GM18951 (cell line): ENCODE measurements at regions not wholly inside any gene's neighbourhood (a gene's known extent, or its start where the extent isn't known, plus 50 kb on each side); places are given as distances from the start of the nearest gene placed in this dataset.
"Not testable (repeated sequence)": the region's sequence is repeated elsewhere in the genome, so short reads cannot be mapped to it uniquely, and the experiment has no call there.

Experiments
- POLR2A ChIP-seq: IDR thresholded peaks from 4 replicates; pipeline ENCODE4 v1.6.1; 2011; ENCODE audit warnings: mild to moderate bottlenecking; ENCODE audit not compliant: insufficient read length, insufficient read depth; ENCODE audit errors: extremely low read depth
- in situ Hi-C: fragments of 300-500 bp; cut with MboI; formaldehyde crosslinking; loops from one replicate; pipeline ENCODE4 v1.12.0; 2022; ENCODE audit warnings: low sequenced_read_pairs, mixed read lengths, inconsistent platforms; ENCODE audit not compliant: unreplicated experiment

GRCh38 chr14:25371068-25371467 lies 321.1 kb upstream of the STXBP6 start:
- in situ Hi-C loops: no loop called here
- no peak for TF ChIP-seq POLR2A

DNA sequence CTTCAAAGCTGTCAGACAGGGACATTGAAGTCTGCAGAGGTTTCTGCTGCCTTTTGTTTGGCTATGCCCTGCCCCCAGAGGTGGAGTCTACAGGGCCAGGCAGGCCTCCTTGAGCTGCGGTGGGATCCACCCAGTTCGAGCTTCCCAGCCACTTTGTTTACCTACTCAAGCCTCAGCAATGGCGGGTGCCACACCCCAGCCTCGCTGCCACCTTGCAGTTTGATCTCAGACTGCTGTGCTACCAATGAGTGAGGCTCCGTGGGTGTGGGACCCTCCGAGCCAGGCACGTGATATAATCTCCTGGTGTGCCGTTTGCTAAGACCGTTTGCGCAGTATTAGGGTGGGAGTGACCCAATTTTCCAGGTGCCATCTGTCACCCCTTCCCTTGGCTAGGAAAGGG lies 320.1 kb upstream of the STXBP6 start:
- in situ Hi-C loops: not testable (repeated sequence)

DNA sequence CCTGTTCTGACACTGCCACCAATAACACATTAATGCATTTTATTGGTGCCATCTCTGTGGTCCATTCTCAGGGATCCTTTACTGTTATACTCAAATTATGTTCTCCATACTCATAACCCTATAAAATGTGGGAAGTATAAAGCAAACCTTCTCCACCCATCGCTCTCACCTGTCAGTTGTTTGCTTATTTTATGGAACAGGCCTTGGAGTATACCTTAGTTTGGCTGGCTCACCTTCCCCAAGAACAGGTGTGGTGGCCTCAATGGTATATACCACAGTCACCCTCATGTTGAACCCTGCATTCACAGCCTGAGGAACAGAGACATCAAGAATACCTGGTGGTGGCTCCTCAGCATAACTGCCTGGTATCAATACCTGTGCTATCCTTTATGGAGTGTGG lies 308.4 kb upstream of the STXBP6 start:
- in situ Hi-C loops: no loop called here
- TF ChIP-seq POLR2A: no peak

DNA sequence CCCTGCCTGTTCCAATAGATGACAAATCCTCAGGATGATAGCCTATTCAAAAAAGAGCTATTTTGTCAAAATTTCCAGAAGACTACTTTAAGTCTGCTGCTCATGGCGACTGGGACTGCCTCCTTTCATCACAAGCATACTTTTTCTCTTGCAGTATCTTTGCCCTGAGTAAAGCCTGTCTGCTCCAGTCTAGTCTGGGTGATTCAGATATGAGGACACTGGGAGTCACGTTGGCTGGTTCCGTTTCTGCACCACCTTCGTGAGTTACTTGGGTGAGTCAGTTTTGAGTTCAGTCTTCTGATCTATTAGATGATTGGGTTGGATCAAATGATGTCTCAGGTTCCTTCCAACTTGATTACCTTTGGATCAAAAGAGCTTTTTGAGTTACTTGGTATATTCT lies 301.3 kb upstream of the STXBP6 start:
- TF ChIP-seq POLR2A: no peak

DNA sequence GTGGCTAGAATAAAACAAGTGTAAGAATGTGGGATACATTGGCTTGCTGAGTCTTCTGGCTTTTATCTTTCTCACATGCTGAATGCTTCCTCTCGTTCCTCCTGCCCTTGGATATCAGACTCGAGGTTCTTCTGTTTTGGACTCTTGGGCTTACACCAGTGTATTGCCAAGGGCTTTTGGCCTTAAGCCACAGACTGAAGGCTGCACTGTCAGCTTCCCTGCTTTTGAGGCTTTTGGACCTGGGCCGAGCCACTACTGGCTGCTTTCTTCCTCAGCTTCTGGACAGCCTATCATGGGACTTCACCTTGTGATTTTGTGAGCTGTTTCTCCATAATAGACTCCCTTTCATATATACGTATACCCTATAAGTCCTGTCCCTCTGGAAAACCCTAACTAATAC lies 300.9 kb upstream of the STXBP6 start:
- TF ChIP-seq POLR2A: no peak
- in situ Hi-C loops: no loop called here

More for the DNA sequence above, 301.3 kb upstream of the STXBP6 start:
- in situ Hi-C loops: no loop called here

DNA sequence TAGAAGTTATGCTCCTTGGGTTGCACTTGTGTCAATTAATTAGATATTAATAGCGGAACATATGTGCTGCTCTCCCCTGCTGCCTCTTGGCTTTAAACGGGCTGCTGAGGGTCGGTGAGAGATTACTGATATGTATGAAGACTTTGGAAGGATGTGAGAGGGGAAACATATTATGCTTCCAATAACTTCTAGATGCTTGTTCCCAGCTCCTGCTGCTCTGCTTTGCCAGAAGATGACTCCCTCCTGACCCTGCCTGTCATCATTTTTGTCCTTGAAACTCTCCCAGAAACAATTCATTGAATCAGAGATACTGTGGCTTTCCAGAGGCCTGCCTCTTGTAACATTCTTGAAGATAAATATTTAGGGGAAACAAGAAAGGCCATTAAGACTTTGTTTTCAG lies 300.1 kb upstream of the STXBP6 start:
- in situ Hi-C loops: no loop called here
- no peak for TF ChIP-seq POLR2A

GRCh38 chr14:25349269-25349668 lies 299.3 kb upstream of the STXBP6 start:
- no peak for TF ChIP-seq POLR2A
- in situ Hi-C loops: no loop called here

DNA sequence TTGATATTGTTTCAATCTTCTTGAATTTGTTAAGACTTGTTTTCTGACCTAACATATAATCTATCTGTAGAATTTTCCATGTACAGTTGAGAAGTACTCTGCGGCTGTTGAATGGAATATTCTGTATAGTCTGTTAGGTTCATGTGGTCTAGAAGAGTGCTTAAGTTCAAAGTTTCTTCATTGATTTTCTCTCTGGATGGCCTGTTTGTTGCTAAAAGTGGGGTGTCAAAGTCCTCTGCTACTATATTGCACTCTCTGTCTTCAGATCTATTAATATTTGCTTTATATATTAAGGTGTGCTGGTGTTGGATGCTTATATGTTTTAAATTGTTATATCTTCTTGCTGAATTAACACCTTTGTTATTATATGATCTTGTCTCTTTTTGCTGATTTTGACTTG lies 290.9 kb upstream of the STXBP6 start:
- no peak for TF ChIP-seq POLR2A
- in situ Hi-C loops: no loop called here

DNA sequence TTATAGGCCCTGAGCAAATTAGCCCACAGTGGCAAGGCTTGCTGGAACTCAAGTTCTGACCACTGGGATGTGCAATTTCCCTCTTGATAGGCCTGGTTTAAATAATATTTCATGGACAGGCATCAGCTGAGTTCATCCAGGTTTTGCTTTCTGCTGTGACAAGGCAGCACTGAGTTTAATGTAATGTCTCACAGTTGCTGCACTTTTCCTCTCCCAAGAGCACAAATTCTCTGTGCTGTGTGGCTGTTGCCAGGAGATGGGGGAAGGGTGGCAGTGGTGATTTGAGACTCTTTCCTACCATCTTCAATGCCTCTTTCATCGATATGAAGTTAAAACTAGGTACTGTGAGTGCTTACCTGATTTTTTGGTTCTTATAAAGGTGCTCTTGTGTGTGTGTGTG lies 272.8 kb upstream of the STXBP6 start:
- in situ Hi-C loops: no loop called here
- no peak for TF ChIP-seq POLR2A

DNA sequence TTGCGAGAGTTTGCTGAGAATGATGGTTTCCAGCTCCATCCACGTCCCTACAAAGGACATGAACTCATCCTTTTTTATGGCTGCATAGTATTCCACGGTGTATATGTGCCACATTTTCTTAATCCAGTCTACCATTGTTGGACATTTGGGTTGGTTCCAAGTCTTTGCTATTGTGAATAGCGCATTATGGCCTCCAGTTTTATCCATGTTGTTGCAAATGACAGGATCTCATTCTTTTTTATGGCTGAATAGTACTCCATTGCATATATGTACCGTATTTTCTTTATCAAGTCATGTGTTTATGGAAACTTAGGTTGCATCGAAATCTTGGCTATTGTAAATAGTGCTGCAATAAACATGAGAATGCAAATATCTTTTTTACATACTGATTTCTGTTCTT lies 266.1 kb upstream of the STXBP6 start:
- in situ Hi-C loops: not testable (repeated sequence)

- in situ Hi-C loops: no loop called here
- TF ChIP-seq POLR2A: no peak
Measured at GRCh38 chr14:25308244-25308643, 258.3 kb upstream of the STXBP6 start.

DNA sequence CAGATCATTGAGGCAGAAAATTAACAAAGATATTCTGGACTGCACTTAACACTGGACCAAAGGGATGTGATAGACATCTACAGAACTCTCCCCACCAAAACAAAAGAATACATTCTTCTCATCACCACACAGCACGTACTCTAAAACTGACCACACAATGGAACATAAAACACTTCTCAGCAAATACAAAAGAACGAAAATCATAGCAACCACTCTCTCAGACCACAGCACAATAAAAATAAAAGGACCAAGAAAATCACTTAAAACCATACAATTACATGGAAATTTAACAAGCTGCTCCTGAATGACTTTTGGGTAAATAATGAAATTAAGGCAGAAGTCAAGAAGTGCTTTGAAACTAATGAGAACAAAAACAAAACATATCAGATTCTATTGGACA lies 254.0 kb upstream of the STXBP6 start:
- TF ChIP-seq POLR2A: no peak

GRCh38 chr14:25298238-25298637 lies 248.3 kb upstream of the STXBP6 start:
- in situ Hi-C loops: no loop called here
- no peak for TF ChIP-seq POLR2A

More for the DNA sequence above, 254.0 kb upstream of the STXBP6 start:
- in situ Hi-C loops: no loop called here

- in situ Hi-C loops: not testable (repeated sequence)
Measured at GRCh38 chr14:25290154-25290553, 240.2 kb upstream of the STXBP6 start.

DNA sequence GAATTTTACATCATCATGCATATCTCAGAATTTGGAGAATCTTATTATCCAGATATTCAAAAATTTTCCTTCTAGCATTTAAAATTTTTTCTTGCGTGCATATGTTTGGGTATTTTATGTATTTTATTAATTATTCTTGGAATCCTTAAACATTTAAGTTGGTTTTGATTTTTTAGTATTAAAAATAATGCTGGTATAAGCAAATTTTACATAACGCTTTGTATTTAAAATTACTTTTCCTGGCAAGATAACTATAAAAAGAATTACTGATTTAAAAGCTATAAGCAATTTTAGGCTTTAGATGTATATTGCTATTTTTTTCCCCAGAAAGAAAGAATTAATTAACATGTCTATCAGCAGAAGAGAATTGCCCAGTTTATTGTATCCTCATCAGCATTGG lies 224.6 kb upstream of the STXBP6 start:
- in situ Hi-C loops: no loop called here
- TF ChIP-seq POLR2A: no peak

DNA sequence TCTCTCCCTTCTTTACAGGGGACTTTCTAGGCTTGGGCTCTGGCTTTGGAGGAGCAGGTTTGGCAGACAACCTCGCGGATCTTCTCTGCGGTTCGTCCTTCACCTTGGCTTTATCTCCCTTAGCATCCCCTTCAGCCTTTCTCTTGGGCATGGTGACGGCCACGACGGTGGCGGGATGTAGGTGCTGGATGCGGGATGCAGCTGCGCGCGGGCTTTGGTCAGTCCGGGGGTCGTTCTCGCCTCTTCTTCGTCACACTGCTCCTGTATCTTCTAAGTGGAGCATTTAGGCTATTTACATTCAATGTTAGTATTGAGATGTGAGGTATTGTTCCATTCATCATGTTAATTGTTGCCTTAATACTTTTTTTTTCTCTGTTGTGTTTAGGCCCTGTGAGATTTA lies 217.2 kb upstream of the STXBP6 start:
- no peak for TF ChIP-seq POLR2A
- in situ Hi-C loops: no loop called here
